ENCODE measurements at regions not wholly inside any gene's neighbourhood (a gene's known extent, or its start where the extent isn't known, plus 50 kb on each side); places are given as distances from the start of the nearest gene placed in this dataset.

DNA sequence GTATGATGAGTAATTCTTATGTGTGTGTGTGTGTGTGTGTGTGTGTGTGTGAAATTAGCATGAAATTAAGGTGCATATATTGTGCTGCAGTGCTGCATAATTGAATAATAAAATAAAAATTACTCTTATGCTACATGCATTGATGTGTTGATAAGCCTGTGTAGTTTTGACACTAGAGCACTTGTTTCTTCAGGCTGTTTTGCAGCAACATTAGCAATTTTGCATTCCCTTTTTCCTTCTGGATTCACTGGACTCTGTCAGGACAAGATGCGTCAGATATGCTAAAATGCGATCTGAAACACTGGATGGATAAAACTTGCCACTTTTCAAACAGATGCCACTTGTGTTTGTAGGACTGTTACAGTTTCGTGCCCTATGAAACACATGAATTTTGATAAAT lies 175.4 kb upstream of the ATP6AP2 start:
- TF ChIP-seq POLR2A (IDR thresholded peaks at IDR 0.05; ENCODE audit: low read depth) (no peak), CTCF (IDR thresholded peaks at IDR 0.05) (no peak), POLR2AphosphoS5 (IDR thresholded peaks at IDR 0.05) (no peak), EP300 (IDR thresholded peaks at IDR 0.05) (no peak)

Data from esophagus muscularis mucosa (tissue), 4 donors.